ENCODE measurements at regions not wholly inside any gene's neighbourhood (a gene's known extent, or its start where the extent isn't known, plus 50 kb on each side); places are given as distances from the start of the nearest gene placed in this dataset.
A peak's percentile ranks its signal among the peaks of the same experiment; 100 is the strongest.
"Not testable (repeated sequence)": the region's sequence is repeated elsewhere in the genome, so short reads cannot be mapped to it uniquely, and the experiment has no call there.

DNA sequence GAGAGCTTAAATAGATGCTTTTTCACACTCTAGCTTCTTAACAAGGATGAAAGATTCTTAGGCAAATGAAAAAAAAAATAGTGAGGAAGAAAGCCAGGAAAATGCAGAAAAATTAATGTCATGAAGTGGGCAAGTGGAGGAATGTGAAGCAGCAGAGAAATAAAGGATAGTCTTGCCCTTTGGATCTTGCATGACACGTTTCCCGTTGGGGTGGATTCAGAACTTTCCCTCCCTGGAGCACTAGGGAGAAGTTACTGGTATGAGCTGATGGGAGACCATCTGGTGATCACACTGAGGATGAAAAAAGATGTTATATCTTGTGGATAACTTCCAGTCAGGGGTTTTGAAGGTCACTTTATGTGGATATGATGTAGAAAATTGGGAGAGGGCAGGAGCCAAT is 361.8 kb upstream of the ROPN1 start:
- DNase-seq (no peak), ATAC-seq (replicated peaks in 1 of 2) (no peak)
- no peaks in the 10 kb centered on the region for H3K36me3 Mint-ChIP-seq (ENCODE audit: insufficient read depth in 2 of 2)
- peaks cover 12% of the 10 kb centered on the region for H3K27me3 Mint-ChIP-seq (ENCODE audit: low read depth)
- H3K27ac Mint-ChIP-seq = no peak overlapping the region
- H3K4me3 Mint-ChIP-seq = no peak overlapping the region
- H3K9me3 Mint-ChIP-seq = peaks cover 0 to 7% of the 10 kb centered on the region in 2 donors
- no peaks in the 10 kb centered on the region for H3K4me1 Mint-ChIP-seq (ENCODE audit: low read depth)

GRCh38 chr3:124354150-124354549 is 362.2 kb upstream of the ROPN1 start:
- no peak for DNase-seq
- H3K27ac Mint-ChIP-seq = no peak overlapping the region
- H3K4me3 Mint-ChIP-seq = no peak overlapping the region
- H3K4me1 Mint-ChIP-seq (ENCODE audit: low read depth) = no peaks in the 10 kb centered on the region
- no peaks in the 10 kb centered on the region for H3K36me3 Mint-ChIP-seq (ENCODE audit: insufficient read depth in 2 of 2)
- peaks cover 12% of the 10 kb centered on the region for H3K27me3 Mint-ChIP-seq (ENCODE audit: low read depth)
- ATAC-seq (replicated peaks in 1 of 2) = no peak
- H3K9me3 Mint-ChIP-seq = peaks cover 0 to 8% of the 10 kb centered on the region in 2 donors

GRCh38 chr3:124358156-124358555 is 366.2 kb upstream of the ROPN1 start:
- no peak overlapping the region for H3K27ac Mint-ChIP-seq
- no peaks in the 10 kb centered on the region for H3K36me3 Mint-ChIP-seq (ENCODE audit: insufficient read depth in 2 of 2)
- H3K4me1 Mint-ChIP-seq (ENCODE audit: low read depth) = no peaks in the 10 kb centered on the region
- ATAC-seq (replicated peaks in 1 of 2) (no peak), DNase-seq (no peak)
- H3K27me3 Mint-ChIP-seq (ENCODE audit: low read depth) = peaks cover 12% of the 10 kb centered on the region
- H3K9me3 Mint-ChIP-seq = peaks cover 0 to 8% of the 10 kb centered on the region in 2 donors
- no peak overlapping the region for H3K4me3 Mint-ChIP-seq

GRCh38 chr3:124360155-124360554 is 368.2 kb upstream of the ROPN1 start:
- Mint-ChIP-seq H3K36me3 (ENCODE audit: insufficient read depth in 2 of 2) (no peaks in the 10 kb centered on the region), H3K27ac (no peak overlapping the region), H3K4me1 (ENCODE audit: low read depth) (no peaks in the 10 kb centered on the region), H3K9me3 (peaks cover 0 to 8% of the 10 kb centered on the region in 2 donors), H3K27me3 (ENCODE audit: low read depth) (peaks cover 12% of the 10 kb centered on the region), H3K4me3 (no peak overlapping the region)
- no peak for DNase-seq
- no peak for ATAC-seq (replicated peaks in 1 of 2)

DNA sequence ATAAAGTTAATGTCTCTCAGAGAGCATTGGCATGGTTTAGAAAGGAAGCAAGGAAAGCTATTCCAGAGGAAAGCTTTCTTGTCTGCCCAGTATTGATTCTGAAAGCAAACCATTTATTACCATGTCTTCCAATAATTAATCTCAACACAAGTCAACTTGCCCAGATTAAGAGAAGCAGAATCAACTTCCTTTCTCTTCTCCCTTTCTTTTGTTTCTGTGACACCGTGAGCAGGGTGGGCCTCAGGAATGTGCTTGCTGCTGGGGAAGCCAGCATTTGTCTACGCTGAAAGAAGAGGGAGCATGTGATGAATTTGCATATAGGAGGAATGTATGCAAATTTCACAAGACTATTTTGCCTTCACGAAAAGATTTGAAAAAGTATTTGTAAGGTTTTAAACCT is 368.6 kb upstream of the ROPN1 start:
- Mint-ChIP-seq H3K27ac (no peak overlapping the region), H3K27me3 (ENCODE audit: low read depth) (peaks cover 12% of the 10 kb centered on the region), H3K36me3 (ENCODE audit: insufficient read depth in 2 of 2) (no peaks in the 10 kb centered on the region), H3K4me3 (no peak overlapping the region), H3K4me1 (ENCODE audit: low read depth) (no peaks in the 10 kb centered on the region), H3K9me3 (peaks cover 0 to 8% of the 10 kb centered on the region in 2 donors)
- ATAC-seq (replicated peaks in 1 of 2) (no peak), DNase-seq (no peak)

DNA sequence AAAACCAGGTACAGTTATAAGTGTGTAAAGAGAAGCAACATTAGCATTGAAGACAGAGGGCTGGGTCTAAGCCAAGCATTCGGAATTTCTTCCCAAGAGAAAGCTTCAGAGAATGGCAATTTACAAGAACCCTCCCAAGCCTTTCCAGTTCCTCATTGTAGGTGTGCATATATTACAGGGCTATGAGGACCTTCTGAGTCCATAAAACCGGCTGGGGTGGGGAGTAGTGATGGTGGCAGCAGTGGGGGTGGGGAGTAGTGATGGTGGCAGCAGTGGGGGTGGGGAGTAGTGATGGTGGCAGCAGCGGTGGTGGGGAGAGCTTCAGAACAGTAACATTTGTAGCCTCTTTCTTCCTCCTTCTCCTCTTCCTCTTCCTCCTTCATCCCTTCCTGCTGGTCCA is 368.7 kb upstream of the UMPS start:
- H3K4me1 Mint-ChIP-seq (ENCODE audit: low read depth) = no peaks in the 10 kb centered on the region
- DNase-seq = no peak
- H3K36me3 Mint-ChIP-seq (ENCODE audit: insufficient read depth in 2 of 2) = no peaks in the 10 kb centered on the region
- no peak for ATAC-seq (replicated peaks in 1 of 2)
- H3K27me3 Mint-ChIP-seq (ENCODE audit: low read depth) = peaks cover 12% of the 10 kb centered on the region
- peaks cover 0 to 8% of the 10 kb centered on the region in 2 donors for H3K9me3 Mint-ChIP-seq
- H3K27ac Mint-ChIP-seq = no peak overlapping the region
- no peak overlapping the region for H3K4me3 Mint-ChIP-seq

DNA sequence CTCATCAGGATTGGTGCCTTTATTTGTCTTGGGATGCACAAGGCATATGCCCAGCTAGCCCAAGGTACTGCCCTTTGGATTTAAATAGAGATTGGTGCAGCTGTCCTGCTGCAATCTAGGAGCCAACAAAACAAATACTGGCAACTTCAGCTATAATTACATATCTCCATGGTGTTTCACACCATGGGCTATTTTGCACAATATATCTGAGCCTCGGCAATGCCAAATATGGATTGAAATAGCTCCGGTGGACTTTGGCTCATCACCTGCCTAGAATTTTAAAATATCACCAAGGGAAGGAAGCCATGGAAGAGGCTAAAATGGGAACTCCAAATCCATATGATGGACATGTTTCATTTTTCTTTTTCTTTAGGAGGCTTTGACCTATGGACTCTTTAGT is 367.8 kb upstream of the UMPS start:
- DNase-seq (no peak), ATAC-seq (replicated peaks in 1 of 2) (no peak)
- no peak overlapping the region for H3K4me3 Mint-ChIP-seq
- peaks cover 3% of the 10 kb centered on the region for H3K27me3 Mint-ChIP-seq (ENCODE audit: low read depth)
- H3K4me1 Mint-ChIP-seq (ENCODE audit: low read depth) = no peaks in the 10 kb centered on the region
- H3K9me3 Mint-ChIP-seq = peaks cover 0 to 2% of the 10 kb centered on the region in 2 donors
- H3K27ac Mint-ChIP-seq = no peak overlapping the region
- no peaks in the 10 kb centered on the region for H3K36me3 Mint-ChIP-seq (ENCODE audit: insufficient read depth in 2 of 2)

- no peaks in the 10 kb centered on the region for H3K4me1 Mint-ChIP-seq (ENCODE audit: low read depth)
- H3K27me3 Mint-ChIP-seq (ENCODE audit: low read depth) = no peaks in the 10 kb centered on the region
- DNase-seq = no peak
- H3K27ac Mint-ChIP-seq = no peak overlapping the region
- no peak overlapping the region for H3K4me3 Mint-ChIP-seq
- no peak for ATAC-seq (replicated peaks in 1 of 2)
- H3K36me3 Mint-ChIP-seq (ENCODE audit: insufficient read depth in 2 of 2) = no peaks in the 10 kb centered on the region
- H3K9me3 Mint-ChIP-seq = peaks cover 0 to 1% of the 10 kb centered on the region in 2 donors
These were observed 366.8 kb upstream of the UMPS start for GRCh38 chr3:124363476-124363875.

GRCh38 chr3:124364317-124365020 is 365.8 kb upstream of the UMPS start:
- no peak overlapping the region for H3K4me3 Mint-ChIP-seq
- no peaks in the 10 kb centered on the region for H3K9me3 Mint-ChIP-seq
- no peaks in the 10 kb centered on the region for H3K4me1 Mint-ChIP-seq (ENCODE audit: low read depth)
- ATAC-seq (replicated peaks in 1 of 2) = no peak
- H3K36me3 Mint-ChIP-seq (ENCODE audit: insufficient read depth in 2 of 2) = no peaks in the 10 kb centered on the region
- no peak overlapping the region for H3K27ac Mint-ChIP-seq
- no peaks in the 10 kb centered on the region for H3K27me3 Mint-ChIP-seq (ENCODE audit: low read depth)
- DNase-seq = no peak

GRCh38 chr3:124366655-124367054 is 363.6 kb upstream of the UMPS start:
- H3K27me3 Mint-ChIP-seq (ENCODE audit: low read depth); H3K9me3 Mint-ChIP-seq; H3K4me3 Mint-ChIP-seq; H3K27ac Mint-ChIP-seq; H3K36me3 Mint-ChIP-seq (ENCODE audit: insufficient read depth in 2 of 2); ATAC-seq (replicated peaks in 1 of 2); DNase-seq; H3K4me1 Mint-ChIP-seq (ENCODE audit: low read depth): not testable (repeated sequence)

GRCh38 chr3:124372775-124373174 is 357.5 kb upstream of the UMPS start:
- H3K4me1 Mint-ChIP-seq (ENCODE audit: low read depth) = no peaks in the 10 kb centered on the region
- H3K27me3 Mint-ChIP-seq (ENCODE audit: low read depth) = peaks cover 6% of the 10 kb centered on the region
- ATAC-seq (replicated peaks in 1 of 2) = no peak
- no peaks in the 10 kb centered on the region for H3K9me3 Mint-ChIP-seq
- H3K27ac Mint-ChIP-seq = no peak overlapping the region
- H3K36me3 Mint-ChIP-seq (ENCODE audit: insufficient read depth in 2 of 2) = no peaks in the 10 kb centered on the region
- no peak for DNase-seq
- no peak overlapping the region for H3K4me3 Mint-ChIP-seq

GRCh38 chr3:124373524-124373923 is 356.7 kb upstream of the UMPS start:
- DNase-seq (peak in 1 of 2 donors; percentile 15), ATAC-seq (replicated peaks in 1 of 2) (peak; percentile 67 to 96)
- Mint-ChIP-seq H3K4me3 (no peak overlapping the region), H3K27me3 (ENCODE audit: low read depth) (peaks cover 6% of the 10 kb centered on the region), H3K27ac (no peak overlapping the region), H3K9me3 (no peaks in the 10 kb centered on the region), H3K4me1 (ENCODE audit: low read depth) (no peaks in the 10 kb centered on the region), H3K36me3 (ENCODE audit: insufficient read depth in 2 of 2) (no peaks in the 10 kb centered on the region)

GRCh38 chr3:124374583-124374982 is 355.7 kb upstream of the UMPS start:
- Mint-ChIP-seq H3K27me3 (ENCODE audit: low read depth) (peaks cover 6% of the 10 kb centered on the region), H3K27ac (no peak overlapping the region), H3K9me3 (no peaks in the 10 kb centered on the region), H3K4me3 (no peak overlapping the region), H3K36me3 (ENCODE audit: insufficient read depth in 2 of 2) (no peaks in the 10 kb centered on the region), H3K4me1 (ENCODE audit: low read depth) (no peaks in the 10 kb centered on the region)
- ATAC-seq (replicated peaks in 1 of 2) (no peak), DNase-seq (no peak)

Measured in activated T-cell treated with anti-CD3 and anti-CD28 coated beads, Interleukin-2, amount 50 U/mL, for 72 hours (primary cell).